ENCODE measurements at regions not wholly inside any gene's neighbourhood (a gene's known extent, or its start where the extent isn't known, plus 50 kb on each side); places are given as distances from the start of the nearest gene placed in this dataset.

DNA sequence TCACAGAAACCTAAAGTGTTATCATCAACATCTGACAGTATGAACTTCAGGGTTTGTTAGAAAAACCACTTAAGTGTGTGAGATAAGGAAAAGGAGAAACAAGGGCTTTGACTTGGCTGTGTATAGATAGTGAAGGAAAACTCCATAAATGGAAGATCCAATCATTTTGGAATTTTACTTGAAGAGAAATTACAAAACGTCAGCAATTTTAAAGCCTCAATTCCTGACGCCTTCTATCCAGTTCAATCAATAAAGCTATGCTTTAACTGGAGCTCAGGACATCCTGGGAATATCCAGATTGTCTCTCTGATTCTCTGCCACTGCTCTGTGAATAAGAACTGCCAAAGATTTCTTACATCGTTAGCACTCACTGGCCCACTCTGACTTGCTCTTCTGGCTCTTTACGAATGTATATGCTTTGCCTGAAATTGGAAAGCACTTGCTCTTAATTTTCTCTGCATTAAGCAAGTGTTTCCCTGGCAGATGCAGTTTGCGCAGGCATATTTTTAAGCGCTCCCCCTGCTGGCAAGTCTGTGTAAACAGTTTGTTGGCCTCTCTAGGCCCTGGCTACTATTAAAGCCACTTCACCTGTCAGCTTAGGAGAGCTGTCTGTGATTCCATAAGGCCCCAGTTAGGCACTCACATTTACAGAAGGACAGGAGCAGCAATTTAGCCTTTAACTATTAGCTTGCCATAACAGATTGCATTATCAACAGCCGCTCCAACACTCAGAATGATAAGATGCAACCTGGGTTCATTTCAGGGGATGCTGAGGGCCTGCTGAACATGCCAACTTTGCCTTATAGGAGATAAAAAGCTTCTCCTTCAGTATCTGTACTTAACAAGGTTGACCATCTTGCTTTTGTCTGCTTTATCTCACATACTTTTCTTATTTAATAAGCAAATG is 251.4 kb upstream of the DDX53 start:
- TF ChIP-seq, protein P1, sequence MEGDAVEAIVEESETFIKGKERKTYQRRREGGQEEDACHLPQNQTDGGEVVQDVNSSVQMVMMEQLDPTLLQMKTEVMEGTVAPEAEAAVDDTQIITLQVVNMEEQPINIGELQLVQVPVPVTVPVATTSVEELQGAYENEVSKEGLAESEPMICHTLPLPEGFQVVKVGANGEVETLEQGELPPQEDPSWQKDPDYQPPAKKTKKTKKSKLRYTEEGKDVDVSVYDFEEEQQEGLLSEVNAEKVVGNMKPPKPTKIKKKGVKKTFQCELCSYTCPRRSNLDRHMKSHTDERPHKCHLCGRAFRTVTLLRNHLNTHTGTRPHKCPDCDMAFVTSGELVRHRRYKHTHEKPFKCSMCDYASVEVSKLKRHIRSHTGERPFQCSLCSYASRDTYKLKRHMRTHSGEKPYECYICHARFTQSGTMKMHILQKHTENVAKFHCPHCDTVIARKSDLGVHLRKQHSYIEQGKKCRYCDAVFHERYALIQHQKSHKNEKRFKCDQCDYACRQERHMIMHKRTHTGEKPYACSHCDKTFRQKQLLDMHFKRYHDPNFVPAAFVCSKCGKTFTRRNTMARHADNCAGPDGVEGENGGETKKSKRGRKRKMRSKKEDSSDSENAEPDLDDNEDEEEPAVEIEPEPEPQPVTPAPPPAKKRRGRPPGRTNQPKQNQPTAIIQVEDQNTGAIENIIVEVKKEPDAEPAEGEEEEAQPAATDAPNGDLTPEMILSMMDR (IDR thresholded peaks at IDR 0.05; ENCODE audit: low read depth, low read length, missing control alignments): peak; percentile 63
- no peak overlapping the region for H3K4me3 ChIP-seq (replicated peaks; ENCODE audit: low read depth, low read length)
- peak; percentile 5 for DNase-seq (ENCODE audit: extremely low read depth, low read depth)

- DNase-seq (ENCODE audit: extremely low read depth, low read depth): no peak
- no peak overlapping the region for H3K4me3 ChIP-seq (replicated peaks; ENCODE audit: low read depth, low read length)
- TF ChIP-seq, protein P1 (IDR thresholded peaks at IDR 0.05; ENCODE audit: low read depth, low read length, missing control alignments): no peak
These were observed 240.8 kb upstream of the DDX53 start for GRCh38 chrX:22758807-22759481.

GRCh38 chrX:22760513-22761057 is 239.2 kb upstream of the DDX53 start:
- H3K4me3 ChIP-seq (replicated peaks; ENCODE audit: low read depth, low read length): no peak overlapping the region
- TF ChIP-seq, protein P1 (IDR thresholded peaks at IDR 0.05; ENCODE audit: low read depth, low read length, missing control alignments): no peak
- DNase-seq (ENCODE audit: extremely low read depth, low read depth): no peak

GRCh38 chrX:22788221-22788620 is 211.5 kb upstream of the DDX53 start:
- TF ChIP-seq, protein P1 (IDR thresholded peaks at IDR 0.05; ENCODE audit: low read depth, low read length, missing control alignments): no peak
- no peak for DNase-seq (ENCODE audit: extremely low read depth, low read depth)
- H3K4me3 ChIP-seq (replicated peaks; ENCODE audit: low read depth, low read length): no peak overlapping the region

- TF ChIP-seq, protein P1 (IDR thresholded peaks at IDR 0.05; ENCODE audit: low read depth, low read length, missing control alignments): no peak
- no peak overlapping the region for H3K4me3 ChIP-seq (replicated peaks; ENCODE audit: low read depth, low read length)
- no peak for DNase-seq (ENCODE audit: extremely low read depth, low read depth)
These were observed 204.1 kb upstream of the DDX53 start for GRCh38 chrX:22795671-22796070.

DNA sequence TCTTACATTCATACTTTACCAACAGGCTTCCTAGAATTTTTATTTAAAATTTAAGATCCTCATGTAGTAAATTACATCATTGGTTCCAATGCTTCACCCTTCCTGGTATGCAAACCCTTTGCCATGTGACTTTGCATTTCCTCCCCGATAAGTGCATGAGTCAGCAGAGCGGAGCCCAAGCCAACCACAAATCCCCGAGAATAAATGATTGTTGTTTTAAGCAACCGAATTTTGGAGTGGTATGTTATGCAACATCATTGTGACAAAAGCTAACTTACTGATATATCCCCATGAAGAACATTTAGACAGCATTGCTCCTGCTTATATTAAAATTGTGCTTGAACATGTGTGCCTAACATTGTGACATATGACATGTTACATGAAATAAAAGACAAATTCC is 199.4 kb upstream of the DDX53 start:
- no peak overlapping the region for H3K4me3 ChIP-seq (replicated peaks; ENCODE audit: low read depth, low read length)
- DNase-seq (ENCODE audit: extremely low read depth, low read depth): peak; percentile 50
- TF ChIP-seq, protein P1 (IDR thresholded peaks at IDR 0.05; ENCODE audit: low read depth, low read length, missing control alignments): no peak

Measured in HFF-Myc (cell line).